GM18517 (cell line): ENCODE measurements at regions not wholly inside any gene's neighbourhood (a gene's known extent, or its start where the extent isn't known, plus 50 kb on each side); places are given as distances from the start of the nearest gene placed in this dataset.

Experiments used
- ATAC-seq: cut with Tn5 transposase; IDR thresholded peaks from one replicate; pipeline ENCODE4 v1.9.1; 2021; ENCODE audit warnings: mild to moderate bottlenecking, moderate library complexity; ENCODE audit not compliant: unreplicated experiment

GRCh38 chr1:221150996-221151395 lies 271.8 kb downstream of the HLX start:
- no peak for ATAC-seq

- ATAC-seq = no peak
Measured at GRCh38 chr1:221154932-221155331, 275.7 kb downstream of the HLX start.

GRCh38 chr1:221157026-221157761 lies 278.0 kb downstream of the HLX start:
- ATAC-seq = peak; percentile 95

GRCh38 chr1:221159608-221160007 lies 280.4 kb downstream of the HLX start:
- ATAC-seq = no peak

GRCh38 chr1:221161571-221162041 lies 282.4 kb downstream of the HLX start:
- ATAC-seq = no peak

GRCh38 chr1:221162352-221162751 lies 283.1 kb downstream of the HLX start:
- ATAC-seq = no peak

- no peak for ATAC-seq
Measured at GRCh38 chr1:221162939-221163338, 283.7 kb downstream of the HLX start.

GRCh38 chr1:221164029-221164428 lies 284.8 kb downstream of the HLX start:
- ATAC-seq = no peak

- ATAC-seq = no peak
Measured at GRCh38 chr1:221164951-221165838, 286.0 kb downstream of the HLX start.

GRCh38 chr1:221165839-221166500 lies 286.7 kb downstream of the HLX start:
- no peak for ATAC-seq

GRCh38 chr1:221166559-221167318 lies 287.5 kb downstream of the HLX start:
- peak; percentile 80 for ATAC-seq

GRCh38 chr1:221169447-221169889 lies 290.2 kb downstream of the HLX start:
- no peak for ATAC-seq

GRCh38 chr1:221170171-221170570 lies 290.9 kb downstream of the HLX start:
- ATAC-seq = no peak

GRCh38 chr1:221171768-221172167 lies 292.5 kb downstream of the HLX start:
- ATAC-seq = no peak

GRCh38 chr1:221172841-221173240 lies 293.6 kb downstream of the HLX start:
- ATAC-seq = no peak

GRCh38 chr1:221174330-221174993 lies 295.2 kb downstream of the HLX start:
- ATAC-seq = no peak

- ATAC-seq = no peak
Measured at GRCh38 chr1:221175249-221175648, 296.0 kb downstream of the HLX start.

GRCh38 chr1:221180704-221181368 lies 301.6 kb downstream of the HLX start:
- no peak for ATAC-seq

GRCh38 chr1:221182791-221183533 lies 303.7 kb downstream of the HLX start:
- no peak for ATAC-seq
